Brain microvascular endothelial cell (primary cell): ENCODE measurements at regions not wholly inside any gene's neighbourhood (a gene's known extent, or its start where the extent isn't known, plus 50 kb on each side); places are given as distances from the start of the nearest gene placed in this dataset.

Experiments used
- DNase-seq: peaks from one replicate; pipeline ENCODE4 v3.0.0-alpha.2; 2020
- H3K27ac ChIP-seq: fragments of 250-450 bp; sonication (Bioruptor Pico); 2 replicates; pipeline ENCODE4 v1.5.1; 2020; ENCODE audit warnings: mild to moderate bottlenecking, moderate library complexity
- H3K27me3 ChIP-seq: fragments of 250-450 bp; sonication (Bioruptor Pico); replicated peaks from 2 replicates; pipeline ENCODE4 v1.5.1; 2020; ENCODE audit warnings: mild to moderate bottlenecking
- H3K36me3 ChIP-seq: fragments of 250-450 bp; sonication (Bioruptor Pico); replicated peaks from 2 replicates; pipeline ENCODE4 v1.5.1; 2020; ENCODE audit warnings: mild to moderate bottlenecking
- H3K4me3 ChIP-seq: 2 replicates; pipeline ENCODE4 v1.5.1; 2011; ENCODE audit warnings: low read depth, mild to moderate bottlenecking, control low read depth, low read length, moderate library complexity
- in situ Hi-C: cut with HindIII; loops from 2 replicates; pipeline ENCODE4 v1.10.0; 2017; ENCODE audit warnings: low sequenced_read_pairs, low pct_ligation_motif_present
- TF ChIP-seq, protein P1 (sequence below): IDR thresholded peaks from 2 replicates; pipeline ENCODE4 v1.5.1; 2011; ENCODE audit warnings: low read depth, mild to moderate bottlenecking, moderate library complexity, low read length, control low read depth, inconsistent platforms; ENCODE audit errors: missing control alignments

DNA sequence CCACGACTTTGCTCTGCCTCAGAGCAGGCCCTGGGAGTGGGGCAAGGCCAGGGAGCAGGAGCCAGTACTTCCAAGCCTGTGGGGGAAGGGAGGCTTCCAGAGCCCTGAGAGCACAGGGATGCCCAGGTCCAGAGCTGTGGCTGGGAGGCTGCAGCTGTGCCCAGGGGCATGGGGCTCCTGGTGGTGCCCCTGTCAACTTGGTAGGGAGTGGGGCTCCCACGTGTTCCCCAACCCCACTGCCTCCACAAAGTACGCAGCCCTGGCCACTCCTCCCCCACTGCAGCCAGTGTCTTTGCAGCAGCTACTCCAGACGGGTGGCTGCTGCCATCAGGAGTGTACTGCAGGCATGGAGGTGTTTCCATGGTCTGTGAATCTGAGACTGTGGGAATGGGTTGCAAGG lies 294.1 kb upstream of the SNX7 start:
- TF ChIP-seq, protein P1, sequence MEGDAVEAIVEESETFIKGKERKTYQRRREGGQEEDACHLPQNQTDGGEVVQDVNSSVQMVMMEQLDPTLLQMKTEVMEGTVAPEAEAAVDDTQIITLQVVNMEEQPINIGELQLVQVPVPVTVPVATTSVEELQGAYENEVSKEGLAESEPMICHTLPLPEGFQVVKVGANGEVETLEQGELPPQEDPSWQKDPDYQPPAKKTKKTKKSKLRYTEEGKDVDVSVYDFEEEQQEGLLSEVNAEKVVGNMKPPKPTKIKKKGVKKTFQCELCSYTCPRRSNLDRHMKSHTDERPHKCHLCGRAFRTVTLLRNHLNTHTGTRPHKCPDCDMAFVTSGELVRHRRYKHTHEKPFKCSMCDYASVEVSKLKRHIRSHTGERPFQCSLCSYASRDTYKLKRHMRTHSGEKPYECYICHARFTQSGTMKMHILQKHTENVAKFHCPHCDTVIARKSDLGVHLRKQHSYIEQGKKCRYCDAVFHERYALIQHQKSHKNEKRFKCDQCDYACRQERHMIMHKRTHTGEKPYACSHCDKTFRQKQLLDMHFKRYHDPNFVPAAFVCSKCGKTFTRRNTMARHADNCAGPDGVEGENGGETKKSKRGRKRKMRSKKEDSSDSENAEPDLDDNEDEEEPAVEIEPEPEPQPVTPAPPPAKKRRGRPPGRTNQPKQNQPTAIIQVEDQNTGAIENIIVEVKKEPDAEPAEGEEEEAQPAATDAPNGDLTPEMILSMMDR, result no peak
- no peak overlapping the region for H3K27ac ChIP-seq
- H3K4me3 ChIP-seq, result no peak overlapping the region
- no peaks in the 10 kb centered on the region for H3K27me3 ChIP-seq
- no peaks in the 10 kb centered on the region for H3K36me3 ChIP-seq
- no peak for DNase-seq
- in situ Hi-C loops, result no loop called here

GRCh38 chr1:98366343-98366742 lies 295.2 kb upstream of the SNX7 start:
- Histone ChIP-seq H3K27me3 (no peaks in the 10 kb centered on the region), H3K27ac (no peak overlapping the region), H3K4me3 (no peak overlapping the region), H3K36me3 (no peaks in the 10 kb centered on the region)
- TF ChIP-seq, protein P1, result no peak
- no peak for DNase-seq
- in situ Hi-C loops, result no loop called here

DNA sequence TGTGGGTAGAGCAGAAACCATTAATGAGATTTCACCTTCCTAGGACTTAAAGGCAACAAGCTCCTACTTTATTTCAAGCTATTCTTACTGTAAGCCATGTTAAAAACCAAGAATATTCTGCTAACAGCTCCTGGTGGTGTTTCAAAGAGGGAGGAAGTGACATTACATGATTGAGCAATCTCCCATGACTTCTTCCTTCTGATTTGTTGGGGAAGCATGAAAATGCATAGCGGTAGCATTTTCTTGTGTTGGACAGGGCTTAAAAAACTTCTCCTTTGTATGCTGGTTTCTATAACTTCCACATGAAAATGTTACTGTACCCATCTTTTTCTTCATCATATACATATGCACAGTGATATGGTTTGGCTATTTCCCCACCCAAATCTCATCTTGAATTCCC lies 297.0 kb upstream of the SNX7 start:
- no peaks in the 10 kb centered on the region for H3K36me3 ChIP-seq
- in situ Hi-C loops, result no loop called here
- DNase-seq, result no peak

GRCh38 chr1:98360864-98361263 lies 300.7 kb upstream of the SNX7 start:
- TF ChIP-seq, protein P1, result no peak
- no peak overlapping the region for H3K27ac ChIP-seq
- in situ Hi-C loops, result no loop called here
- H3K4me3 ChIP-seq, result no peak overlapping the region
- no peak for DNase-seq
- no peaks in the 10 kb centered on the region for H3K36me3 ChIP-seq
- H3K27me3 ChIP-seq, result no peaks in the 10 kb centered on the region

More for the DNA sequence above, 297.0 kb upstream of the SNX7 start:
- no peak overlapping the region for H3K27ac ChIP-seq
- no peak overlapping the region for H3K4me3 ChIP-seq
- TF ChIP-seq, protein P1, result no peak
- H3K27me3 ChIP-seq, result no peaks in the 10 kb centered on the region

DNA sequence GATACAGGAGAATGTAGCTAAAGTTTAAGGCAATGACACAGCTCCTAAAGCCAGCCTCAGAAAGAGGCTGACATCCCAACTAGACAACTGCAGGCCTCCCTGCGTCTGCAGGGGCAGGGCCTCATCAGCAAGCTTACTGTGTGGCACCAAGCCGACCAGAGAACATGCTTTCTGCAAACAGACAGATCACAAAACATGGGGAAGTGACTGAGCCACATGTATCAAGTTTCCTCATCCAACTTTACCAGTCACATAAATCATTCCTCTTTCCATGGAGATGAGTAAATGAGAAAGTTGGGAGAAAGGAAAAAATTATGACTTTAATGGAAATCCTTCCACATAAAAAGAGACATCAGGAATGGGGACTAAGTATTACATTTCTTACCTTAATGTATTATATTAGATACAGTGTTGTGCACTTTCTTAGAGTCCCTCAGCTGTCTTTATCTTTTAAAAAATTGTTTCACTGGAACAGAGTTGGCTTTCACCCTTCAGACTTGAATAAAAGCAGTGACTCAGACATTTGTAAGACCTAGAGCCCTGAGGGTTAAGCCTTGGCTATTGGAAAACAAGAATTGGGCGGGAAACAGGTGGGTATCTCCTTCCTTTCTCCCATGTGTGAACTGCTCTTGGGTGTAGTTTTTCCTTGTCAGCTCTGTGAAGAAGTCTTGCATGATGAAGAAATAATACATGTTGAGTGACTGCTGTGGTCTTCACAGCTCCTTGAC lies 305.7 kb upstream of the SNX7 start:
- Histone ChIP-seq H3K27me3 (no peaks in the 10 kb centered on the region), H3K27ac (no peak overlapping the region), H3K4me3 (no peak overlapping the region), H3K36me3 (no peaks in the 10 kb centered on the region)
- in situ Hi-C loops, result no loop called here
- no peak for DNase-seq
- TF ChIP-seq, protein P1, result no peak

DNA sequence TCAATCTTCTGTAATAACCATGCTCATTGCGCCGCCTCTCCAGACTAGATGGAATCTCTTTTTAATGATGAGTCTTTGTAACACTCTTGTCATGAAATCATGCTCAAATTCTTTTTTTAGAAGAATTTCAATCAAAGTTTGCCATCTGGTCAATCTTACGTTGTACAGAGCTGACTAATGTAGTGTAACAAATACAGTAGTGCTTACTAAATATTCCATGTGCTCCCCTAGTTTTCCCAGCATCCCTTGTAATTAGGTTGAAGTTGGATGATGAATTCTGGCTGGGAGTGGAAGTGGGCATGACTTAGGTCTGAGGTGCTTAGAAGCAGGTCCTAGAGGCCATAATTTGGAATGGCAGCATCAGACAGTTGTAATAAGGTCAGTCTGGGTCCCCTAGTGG lies 309.1 kb upstream of the SNX7 start:
- TF ChIP-seq, protein P1, result no peak
- in situ Hi-C loops, result no loop called here
- no peak overlapping the region for H3K27ac ChIP-seq
- no peak overlapping the region for H3K4me3 ChIP-seq
- no peaks in the 10 kb centered on the region for H3K36me3 ChIP-seq
- no peak for DNase-seq
- no peaks in the 10 kb centered on the region for H3K27me3 ChIP-seq
